Left ventricle myocardium inferior (tissue), 1 donor: ENCODE measurements at regions not wholly inside any gene's neighbourhood (a gene's known extent, or its start where the extent isn't known, plus 50 kb on each side); places are given as distances from the start of the nearest gene placed in this dataset.

Experiments used
- DNase-seq: peaks from one replicate; pipeline ENCODE4 v3.0.0-alpha.2; 2020
- H3K27ac ChIP-seq: fragments of 200-600 bp; replicated peaks from 2 replicates; pipeline ENCODE4 v1.8.0; 2021
- H3K27me3 ChIP-seq: fragments of 200-600 bp; 2 replicates; pipeline ENCODE4 v1.8.0; 2021; ENCODE audit warnings: low read depth
- H3K36me3 ChIP-seq: fragments of 200-600 bp; 2 replicates; pipeline ENCODE4 v1.8.0; 2021
- H3K4me1 ChIP-seq: fragments of 200-600 bp; 2 replicates; pipeline ENCODE4 v1.8.0; 2021
- H3K4me3 ChIP-seq: fragments of 200-600 bp; 2 replicates; pipeline ENCODE4 v1.8.0; 2021; ENCODE audit warnings: mild to moderate bottlenecking, moderate library complexity
- H3K9me3 ChIP-seq: fragments of 200-600 bp; replicated peaks from 2 replicates; pipeline ENCODE4 v1.8.0; 2021
- CTCF ChIP-seq: fragments of 200-600 bp; IDR thresholded peaks from 2 replicates; pipeline ENCODE4 v1.8.0; 2021; ENCODE audit warnings: antibody characterized with exemption, mild to moderate bottlenecking, borderline replicate concordance
- intact Hi-C: fragments of 100-400 bp; cut with micrococcal nuclease; formaldehyde crosslinking; loops from one replicate; pipeline ENCODE4 v1.11.0; 2022
- donor health status: DM: no; HTN: yes; CAD: no; lungs with severe emphysema.

- H3K4me3 ChIP-seq = no peak overlapping the region
- H3K36me3 ChIP-seq = no peaks in the 10 kb centered on the region
- no peaks in the 10 kb centered on the region for H3K27me3 ChIP-seq
- H3K27ac ChIP-seq = no peak overlapping the region
- H3K9me3 ChIP-seq = no peaks in the 10 kb centered on the region
- no peak for TF ChIP-seq CTCF
- no peaks in the 10 kb centered on the region for H3K4me1 ChIP-seq
- no peak for DNase-seq
- intact Hi-C loops = no loop called here
Observed at GRCh38 chr4:173935622-173936405, 347.7 kb downstream of the FBXO8 start.

- Histone ChIP-seq H3K27ac (no peak overlapping the region), H3K4me1 (no peaks in the 10 kb centered on the region), H3K4me3 (no peak overlapping the region), H3K36me3 (no peaks in the 10 kb centered on the region), H3K9me3 (no peaks in the 10 kb centered on the region), H3K27me3 (no peaks in the 10 kb centered on the region)
- DNase-seq = no peak
- intact Hi-C loops = no loop called here
- TF ChIP-seq CTCF = no peak
Observed at GRCh38 chr4:173934933-173935620, 348.4 kb downstream of the FBXO8 start.

- no peaks in the 10 kb centered on the region for H3K27me3 ChIP-seq
- TF ChIP-seq CTCF = no peak
- no peaks in the 10 kb centered on the region for H3K9me3 ChIP-seq
- no peak overlapping the region for H3K4me3 ChIP-seq
- no peak for DNase-seq
- intact Hi-C loops = no loop called here
- H3K27ac ChIP-seq = no peak overlapping the region
- H3K36me3 ChIP-seq = no peaks in the 10 kb centered on the region
- no peaks in the 10 kb centered on the region for H3K4me1 ChIP-seq
Observed at GRCh38 chr4:173934201-173934600, 349.3 kb downstream of the FBXO8 start.

DNA sequence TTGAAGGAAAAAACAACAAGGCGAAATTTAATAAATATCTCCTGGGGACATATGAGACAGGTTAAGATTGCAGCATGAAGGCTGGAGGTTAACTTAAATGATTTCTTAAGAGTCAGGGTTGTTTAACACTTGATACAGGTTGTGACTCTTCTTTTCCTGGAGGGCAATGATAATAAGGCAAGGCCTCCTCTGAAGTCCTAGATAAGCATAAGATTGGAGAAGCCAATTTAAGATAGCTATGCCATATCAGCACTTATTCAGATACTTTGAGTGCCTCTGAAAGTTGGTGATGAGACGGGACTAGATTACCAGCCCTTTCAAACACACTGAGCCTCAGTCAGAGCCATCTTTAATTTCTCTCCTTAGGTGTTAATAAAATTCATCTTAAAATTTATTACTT, 350.8 kb downstream of the FBXO8 start:
- intact Hi-C loops = no loop called here
- H3K9me3 ChIP-seq = no peaks in the 10 kb centered on the region
- H3K4me3 ChIP-seq = no peak overlapping the region
- H3K4me1 ChIP-seq = no peaks in the 10 kb centered on the region
- DNase-seq = no peak
- no peak overlapping the region for H3K27ac ChIP-seq
- no peaks in the 10 kb centered on the region for H3K36me3 ChIP-seq
- no peaks in the 10 kb centered on the region for H3K27me3 ChIP-seq
- TF ChIP-seq CTCF = no peak

- Histone ChIP-seq H3K27ac (no peak overlapping the region), H3K4me3 (no peak overlapping the region), H3K27me3 (no peaks in the 10 kb centered on the region), H3K36me3 (no peaks in the 10 kb centered on the region), H3K4me1 (no peaks in the 10 kb centered on the region), H3K9me3 (no peaks in the 10 kb centered on the region)
- DNase-seq = no peak
- no peak for TF ChIP-seq CTCF
- intact Hi-C loops = no loop called here
Observed at GRCh38 chr4:173930329-173930967, 353.0 kb downstream of the FBXO8 start.
